Testis (tissue), 2 donors: ENCODE measurements at regions not wholly inside any gene's neighbourhood (a gene's known extent, or its start where the extent isn't known, plus 50 kb on each side); places are given as distances from the start of the nearest gene placed in this dataset.

Source experiments
- POLR2A ChIP-seq: fragments of 450-650 bp; IDR thresholded peaks from one replicate; pipeline ENCODE4 v1.6.1; 2017; ENCODE audit warnings: antibody characterized with exemption, mild to moderate bottlenecking, moderate library complexity
- TF ChIP-seq, protein P1 (sequence below), 3 experiments: fragments of 450-650 bp in 2 of 3; fragments of 200-600 bp in 1 of 3; sonication (generic) in 1 of 3; IDR thresholded peaks; one replicate each; pipeline ENCODE4 v1.5.1; 2016 to 2019; ENCODE audit warnings: antibody characterized with exemption in 3 of 3, mild to moderate bottlenecking in 2 of 3, moderate library complexity in 1 of 3

DNA sequence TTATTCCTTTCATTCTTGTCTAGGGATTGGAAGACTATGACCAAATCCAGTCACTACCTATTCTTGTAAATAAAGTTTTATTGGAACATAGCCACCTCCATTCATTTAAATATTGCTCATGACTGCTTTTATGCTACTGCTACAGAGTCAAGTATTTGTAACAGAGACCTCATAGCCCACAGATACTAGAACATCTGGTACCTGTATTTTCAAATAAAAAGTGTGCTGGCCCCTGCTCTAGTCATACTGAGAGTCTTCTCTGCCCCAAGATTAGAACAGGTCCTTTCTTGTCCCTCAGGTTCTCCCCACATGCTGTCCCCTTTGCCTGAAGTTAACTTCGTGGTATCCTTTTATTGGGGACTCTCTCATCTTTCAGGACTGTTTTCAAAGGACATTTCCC lies 422.3 kb downstream of the CBLN4 start:
- TF ChIP-seq, protein P1, sequence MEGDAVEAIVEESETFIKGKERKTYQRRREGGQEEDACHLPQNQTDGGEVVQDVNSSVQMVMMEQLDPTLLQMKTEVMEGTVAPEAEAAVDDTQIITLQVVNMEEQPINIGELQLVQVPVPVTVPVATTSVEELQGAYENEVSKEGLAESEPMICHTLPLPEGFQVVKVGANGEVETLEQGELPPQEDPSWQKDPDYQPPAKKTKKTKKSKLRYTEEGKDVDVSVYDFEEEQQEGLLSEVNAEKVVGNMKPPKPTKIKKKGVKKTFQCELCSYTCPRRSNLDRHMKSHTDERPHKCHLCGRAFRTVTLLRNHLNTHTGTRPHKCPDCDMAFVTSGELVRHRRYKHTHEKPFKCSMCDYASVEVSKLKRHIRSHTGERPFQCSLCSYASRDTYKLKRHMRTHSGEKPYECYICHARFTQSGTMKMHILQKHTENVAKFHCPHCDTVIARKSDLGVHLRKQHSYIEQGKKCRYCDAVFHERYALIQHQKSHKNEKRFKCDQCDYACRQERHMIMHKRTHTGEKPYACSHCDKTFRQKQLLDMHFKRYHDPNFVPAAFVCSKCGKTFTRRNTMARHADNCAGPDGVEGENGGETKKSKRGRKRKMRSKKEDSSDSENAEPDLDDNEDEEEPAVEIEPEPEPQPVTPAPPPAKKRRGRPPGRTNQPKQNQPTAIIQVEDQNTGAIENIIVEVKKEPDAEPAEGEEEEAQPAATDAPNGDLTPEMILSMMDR (IDR thresholded peaks at IDR 0.05): no peak
- no peak for TF ChIP-seq POLR2A
